ENCODE measurements at regions not wholly inside any gene's neighbourhood (a gene's known extent, or its start where the extent isn't known, plus 50 kb on each side); places are given as distances from the start of the nearest gene placed in this dataset.

- TF ChIP-seq, protein P1, sequence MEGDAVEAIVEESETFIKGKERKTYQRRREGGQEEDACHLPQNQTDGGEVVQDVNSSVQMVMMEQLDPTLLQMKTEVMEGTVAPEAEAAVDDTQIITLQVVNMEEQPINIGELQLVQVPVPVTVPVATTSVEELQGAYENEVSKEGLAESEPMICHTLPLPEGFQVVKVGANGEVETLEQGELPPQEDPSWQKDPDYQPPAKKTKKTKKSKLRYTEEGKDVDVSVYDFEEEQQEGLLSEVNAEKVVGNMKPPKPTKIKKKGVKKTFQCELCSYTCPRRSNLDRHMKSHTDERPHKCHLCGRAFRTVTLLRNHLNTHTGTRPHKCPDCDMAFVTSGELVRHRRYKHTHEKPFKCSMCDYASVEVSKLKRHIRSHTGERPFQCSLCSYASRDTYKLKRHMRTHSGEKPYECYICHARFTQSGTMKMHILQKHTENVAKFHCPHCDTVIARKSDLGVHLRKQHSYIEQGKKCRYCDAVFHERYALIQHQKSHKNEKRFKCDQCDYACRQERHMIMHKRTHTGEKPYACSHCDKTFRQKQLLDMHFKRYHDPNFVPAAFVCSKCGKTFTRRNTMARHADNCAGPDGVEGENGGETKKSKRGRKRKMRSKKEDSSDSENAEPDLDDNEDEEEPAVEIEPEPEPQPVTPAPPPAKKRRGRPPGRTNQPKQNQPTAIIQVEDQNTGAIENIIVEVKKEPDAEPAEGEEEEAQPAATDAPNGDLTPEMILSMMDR (IDR thresholded peaks at IDR 0.05; ENCODE audit: control insufficient read depth, extremely low read depth, insufficient read depth), result no peak
- H3K4me3 ChIP-seq (ENCODE audit: low read depth, low read length), result no peak overlapping the region
- DNase-seq (ENCODE audit: low read depth), result no peak
Observed at GRCh38 chr15:69629631-69630161, 177.1 kb downstream of the RPLP1 start.

GRCh38 chr15:69631005-69631404 is 178.4 kb downstream of the RPLP1 start:
- TF ChIP-seq, protein P1 (IDR thresholded peaks at IDR 0.05; ENCODE audit: control insufficient read depth, extremely low read depth, insufficient read depth), result no peak
- DNase-seq (ENCODE audit: low read depth), result no peak
- no peak overlapping the region for H3K4me3 ChIP-seq (ENCODE audit: low read depth, low read length)

- DNase-seq (ENCODE audit: low read depth), result no peak
- TF ChIP-seq, protein P1 (IDR thresholded peaks at IDR 0.05; ENCODE audit: control insufficient read depth, extremely low read depth, insufficient read depth), result no peak
Observed at GRCh38 chr15:69631978-69632377, 179.4 kb downstream of the RPLP1 start.

DNA sequence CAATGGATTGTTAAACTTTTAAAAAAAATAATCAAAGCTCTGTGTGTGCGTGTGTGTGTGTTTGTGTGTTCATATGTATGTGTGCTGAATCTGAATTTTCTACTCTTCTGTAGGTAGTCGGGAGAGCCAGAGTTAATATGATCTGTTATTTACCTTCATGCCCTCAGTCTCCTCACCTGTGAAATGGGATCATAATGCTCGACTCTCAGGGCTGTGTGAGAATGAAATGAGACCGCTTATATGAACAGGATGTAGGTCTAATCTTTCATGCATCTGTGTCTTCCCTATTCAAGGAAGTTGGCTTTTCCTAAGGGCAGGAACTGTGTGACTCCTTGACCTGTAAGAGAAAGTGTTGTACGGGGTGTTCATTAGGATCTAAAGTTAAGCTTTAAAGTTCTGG is 182.2 kb downstream of the RPLP1 start:
- TF ChIP-seq, protein P1 (IDR thresholded peaks at IDR 0.05; ENCODE audit: control insufficient read depth, extremely low read depth, insufficient read depth), result no peak
- DNase-seq (ENCODE audit: low read depth), result no peak
- H3K4me3 ChIP-seq (ENCODE audit: low read depth, low read length), result no peak overlapping the region

More at GRCh38 chr15:69631978-69632377, 179.4 kb downstream of the RPLP1 start:
- no peak overlapping the region for H3K4me3 ChIP-seq (ENCODE audit: low read depth, low read length)

DNA sequence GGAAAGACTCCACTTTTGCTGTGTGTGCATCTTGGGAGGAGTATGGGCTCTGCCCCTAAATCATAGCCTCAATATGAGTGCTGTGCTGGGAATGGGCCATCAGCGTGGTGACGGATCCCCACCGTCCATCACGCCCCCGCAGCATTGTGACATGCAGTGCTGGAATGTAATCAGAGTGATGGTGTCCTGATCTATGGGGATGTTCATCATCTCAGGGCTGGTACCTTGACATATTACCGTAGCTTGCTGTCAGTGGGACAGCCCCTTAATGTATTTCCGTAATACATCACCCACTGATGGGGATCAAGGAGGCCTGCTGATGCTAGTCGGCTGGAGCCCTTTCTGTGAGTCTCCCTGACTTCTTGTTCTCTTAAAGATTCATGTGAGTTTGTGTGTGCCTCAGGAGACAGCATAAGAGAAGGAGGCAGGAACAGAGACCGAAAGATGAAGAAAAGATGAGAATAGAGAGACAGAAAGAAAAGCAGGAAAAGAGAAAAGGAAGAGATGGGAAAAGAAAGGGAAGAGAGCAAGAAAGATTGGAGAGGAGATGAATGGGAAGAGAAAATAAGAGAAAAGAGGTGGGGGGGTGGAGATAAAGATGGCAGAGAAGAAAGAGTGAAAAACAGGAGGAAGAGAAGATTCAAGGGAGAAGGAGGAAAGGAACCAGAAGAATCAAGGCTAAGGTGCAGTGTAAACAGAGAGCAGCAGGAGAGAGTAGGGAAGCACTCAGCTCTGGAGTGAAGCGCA is 183.7 kb downstream of the RPLP1 start:
- TF ChIP-seq, protein P1 (IDR thresholded peaks at IDR 0.05; ENCODE audit: control insufficient read depth, extremely low read depth, insufficient read depth), result no peak
- no peak for DNase-seq (ENCODE audit: low read depth)
- H3K4me3 ChIP-seq (ENCODE audit: low read depth, low read length), result no peak overlapping the region

DNA sequence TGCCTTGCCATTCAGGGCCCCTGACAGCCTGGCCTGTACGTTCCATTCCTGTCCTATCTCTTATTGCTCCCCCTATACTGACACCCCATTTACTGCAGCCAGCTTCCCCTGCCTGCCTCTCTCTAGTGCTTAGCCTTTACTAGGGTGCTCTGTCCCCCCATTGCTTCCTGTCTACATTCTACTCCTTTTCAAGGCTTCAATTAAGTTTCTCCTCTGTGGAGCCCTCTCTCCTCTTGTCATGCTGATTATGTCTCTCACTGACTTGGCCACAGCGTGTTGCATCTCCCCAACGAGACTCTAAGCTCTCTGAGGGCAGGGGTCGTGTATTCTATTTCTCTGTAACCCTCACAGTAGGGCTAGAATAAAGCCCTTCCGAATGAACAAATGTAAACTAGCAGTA is 185.2 kb downstream of the RPLP1 start:
- DNase-seq (ENCODE audit: low read depth), result no peak
- no peak overlapping the region for H3K4me3 ChIP-seq (ENCODE audit: low read depth, low read length)
- TF ChIP-seq, protein P1 (IDR thresholded peaks at IDR 0.05; ENCODE audit: control insufficient read depth, extremely low read depth, insufficient read depth), result no peak

GRCh38 chr15:69643476-69643875 is 190.9 kb downstream of the RPLP1 start:
- no peak for DNase-seq (ENCODE audit: low read depth)
- TF ChIP-seq, protein P1 (IDR thresholded peaks at IDR 0.05; ENCODE audit: control insufficient read depth, extremely low read depth, insufficient read depth), result no peak
- no peak overlapping the region for H3K4me3 ChIP-seq (ENCODE audit: low read depth, low read length)
